RWPE2 (cell line): ENCODE measurements at regions not wholly inside any gene's neighbourhood (a gene's known extent, or its start where the extent isn't known, plus 50 kb on each side); places are given as distances from the start of the nearest gene placed in this dataset.

Experiments used
- ATAC-seq: fragments of 200-7000 bp; cut with Tn5 transposase; 3 replicates; pipeline ENCODE4 v1.9.1; 2021; ENCODE audit warnings: low read depth
- DNase-seq: peaks from one replicate; pipeline ENCODE4 v3.0.0-alpha.2; 2020; ENCODE audit warnings: low spot score
- H3K27ac ChIP-seq: fragments of 450-650 bp; 2 replicates; pipeline ENCODE4 v1.5.1; 2017; ENCODE audit warnings: mild to moderate bottlenecking; ENCODE audit not compliant: poor library complexity, severe bottlenecking
- H3K27me3 ChIP-seq: fragments of 250-450 bp; sonication (Bioruptor Pico); 2 replicates; pipeline ENCODE4 v1.5.1; 2021; ENCODE audit warnings: mild to moderate bottlenecking, moderate library complexity; ENCODE audit not compliant: insufficient read depth, poor library complexity, severe bottlenecking
- H3K36me3 ChIP-seq: fragments of 250-450 bp; sonication (Bioruptor Pico); 2 replicates; pipeline ENCODE4 v1.5.1; 2020; ENCODE audit warnings: low read depth, mild to moderate bottlenecking, moderate library complexity
- H3K4me1 ChIP-seq: fragments of 250-450 bp; sonication (Bioruptor Pico); 2 replicates; pipeline ENCODE4 v1.5.1; 2021; ENCODE audit warnings: mild to moderate bottlenecking, moderate library complexity; ENCODE audit not compliant: insufficient read depth, poor library complexity, severe bottlenecking
- H3K4me3 ChIP-seq: fragments of 250-450 bp; sonication (Bioruptor Pico); 2 replicates; pipeline ENCODE4 v1.5.1; 2021; ENCODE audit warnings: mild to moderate bottlenecking, moderate library complexity; ENCODE audit not compliant: severe bottlenecking
- H3K9me3 ChIP-seq: fragments of 250-450 bp; sonication (Bioruptor Pico); 2 replicates; pipeline ENCODE4 v1.5.1; 2021; ENCODE audit warnings: mild to moderate bottlenecking, moderate library complexity; ENCODE audit not compliant: severe bottlenecking
- CTCF ChIP-seq: fragments of 450-650 bp; IDR thresholded peaks from one replicate; pipeline ENCODE4 v1.5.1; 2017; ENCODE audit warnings: mild to moderate bottlenecking, moderate library complexity; ENCODE audit not compliant: poor library complexity, severe bottlenecking

- no peak for TF ChIP-seq CTCF
- Histone ChIP-seq H3K27me3 (no peaks in the 10 kb centered on the region), H3K4me3 (no peak overlapping the region), H3K9me3 (no peaks in the 10 kb centered on the region), H3K27ac (no peak overlapping the region), H3K36me3 (no peaks in the 10 kb centered on the region), H3K4me1 (peaks cover 8% of the 10 kb centered on the region)
- no peak for ATAC-seq
- no peak for DNase-seq
These were observed 267.0 kb downstream of the CCDC85A start for GRCh38 chr2:56450772-56451171.

GRCh38 chr2:56455642-56456041 lies 271.9 kb downstream of the CCDC85A start:
- ATAC-seq, result no peak
- DNase-seq, result no peak
- H3K27ac ChIP-seq, result no peak overlapping the region
- H3K4me3 ChIP-seq, result no peak overlapping the region
- H3K27me3 ChIP-seq, result no peaks in the 10 kb centered on the region
- H3K4me1 ChIP-seq, result no peaks in the 10 kb centered on the region
- TF ChIP-seq CTCF, result no peak
- H3K36me3 ChIP-seq, result no peaks in the 10 kb centered on the region
- no peaks in the 10 kb centered on the region for H3K9me3 ChIP-seq

GRCh38 chr2:56456791-56457190 lies 273.0 kb downstream of the CCDC85A start:
- DNase-seq (no peak), ATAC-seq (no peak)
- H3K27me3 ChIP-seq, result no peaks in the 10 kb centered on the region
- H3K4me3 ChIP-seq, result no peak overlapping the region
- H3K27ac ChIP-seq, result no peak overlapping the region
- no peak for TF ChIP-seq CTCF
- H3K36me3 ChIP-seq, result no peaks in the 10 kb centered on the region
- no peaks in the 10 kb centered on the region for H3K4me1 ChIP-seq
- H3K9me3 ChIP-seq, result no peaks in the 10 kb centered on the region

- no peak for TF ChIP-seq CTCF
- H3K4me1 ChIP-seq, result no peaks in the 10 kb centered on the region
These were observed 276.7 kb downstream of the CCDC85A start for GRCh38 chr2:56460508-56460907.

GRCh38 chr2:56464066-56464465 lies 280.3 kb downstream of the CCDC85A start:
- ATAC-seq, result no peak
- no peak for TF ChIP-seq CTCF
- no peaks in the 10 kb centered on the region for H3K4me1 ChIP-seq
- no peaks in the 10 kb centered on the region for H3K36me3 ChIP-seq
- DNase-seq, result no peak
- no peak overlapping the region for H3K27ac ChIP-seq
- no peaks in the 10 kb centered on the region for H3K27me3 ChIP-seq
- no peaks in the 10 kb centered on the region for H3K9me3 ChIP-seq
- H3K4me3 ChIP-seq, result no peak overlapping the region

More at GRCh38 chr2:56460508-56460907, 276.7 kb downstream of the CCDC85A start:
- Histone ChIP-seq H3K27me3 (no peaks in the 10 kb centered on the region), H3K4me3 (no peak overlapping the region), H3K27ac (no peak overlapping the region), H3K36me3 (no peaks in the 10 kb centered on the region), H3K9me3 (no peaks in the 10 kb centered on the region)
- ATAC-seq (no peak), DNase-seq (no peak)
